ENCODE measurements at regions not wholly inside any gene's neighbourhood (a gene's known extent, or its start where the extent isn't known, plus 50 kb on each side); places are given as distances from the start of the nearest gene placed in this dataset.

DNA sequence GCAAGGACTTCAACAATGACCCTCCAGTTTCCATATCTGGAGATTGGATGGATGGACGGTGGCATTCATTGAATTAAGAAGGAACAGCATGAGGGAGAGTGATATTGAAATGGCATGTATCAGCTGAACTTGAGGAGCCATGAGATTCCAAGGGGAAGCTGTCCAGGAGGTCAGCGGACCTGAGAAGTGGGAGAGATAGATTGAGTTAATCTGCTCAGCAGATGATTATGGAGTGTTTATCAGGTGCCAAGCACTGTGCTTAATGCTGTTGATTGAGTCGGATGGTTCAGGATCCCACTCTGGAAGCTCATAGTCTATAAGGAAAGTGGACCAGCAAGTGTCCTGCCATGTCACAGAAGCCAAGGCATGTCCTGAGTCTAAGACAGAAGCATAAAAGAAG, 581.3 kb downstream of the INSC start:
- TF ChIP-seq, protein P1, sequence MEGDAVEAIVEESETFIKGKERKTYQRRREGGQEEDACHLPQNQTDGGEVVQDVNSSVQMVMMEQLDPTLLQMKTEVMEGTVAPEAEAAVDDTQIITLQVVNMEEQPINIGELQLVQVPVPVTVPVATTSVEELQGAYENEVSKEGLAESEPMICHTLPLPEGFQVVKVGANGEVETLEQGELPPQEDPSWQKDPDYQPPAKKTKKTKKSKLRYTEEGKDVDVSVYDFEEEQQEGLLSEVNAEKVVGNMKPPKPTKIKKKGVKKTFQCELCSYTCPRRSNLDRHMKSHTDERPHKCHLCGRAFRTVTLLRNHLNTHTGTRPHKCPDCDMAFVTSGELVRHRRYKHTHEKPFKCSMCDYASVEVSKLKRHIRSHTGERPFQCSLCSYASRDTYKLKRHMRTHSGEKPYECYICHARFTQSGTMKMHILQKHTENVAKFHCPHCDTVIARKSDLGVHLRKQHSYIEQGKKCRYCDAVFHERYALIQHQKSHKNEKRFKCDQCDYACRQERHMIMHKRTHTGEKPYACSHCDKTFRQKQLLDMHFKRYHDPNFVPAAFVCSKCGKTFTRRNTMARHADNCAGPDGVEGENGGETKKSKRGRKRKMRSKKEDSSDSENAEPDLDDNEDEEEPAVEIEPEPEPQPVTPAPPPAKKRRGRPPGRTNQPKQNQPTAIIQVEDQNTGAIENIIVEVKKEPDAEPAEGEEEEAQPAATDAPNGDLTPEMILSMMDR (IDR thresholded peaks at IDR 0.05): no peak
- TF ChIP-seq POLR2A (IDR thresholded peaks at IDR 0.05): no peak
